Stimulated activated CD4-positive, alpha-beta T cell treated with anti-CD3 and anti-CD28 coated beads, Interleukin-12 subunit alpha, Interleukin-12 subunit beta, amount 100 ng/mL, for 48 hours (primary cell): ENCODE measurements at regions not wholly inside any gene's neighbourhood (a gene's known extent, or its start where the extent isn't known, plus 50 kb on each side); places are given as distances from the start of the nearest gene placed in this dataset.

Experiments used
- DNase-seq, 3 donors: peaks; one replicate each; pipeline ENCODE4 v3.0.0-alpha.2; 2020; ENCODE audit warnings: low read depth in 2 of 3, low spot score in 1 of 3

GRCh38 chr4:149135062-149135461, 680.6 kb downstream of the IQCM start:
- no peak for DNase-seq

GRCh38 chr4:149121023-149121404, 678.8 kb upstream of the NR3C2 start:
- no peak for DNase-seq

GRCh38 chr4:149120331-149121022, 678.3 kb upstream of the NR3C2 start:
- DNase-seq = no peak

- DNase-seq = no peak
Observed at GRCh38 chr4:149116806-149117205, 674.6 kb upstream of the NR3C2 start.

GRCh38 chr4:149113804-149114430, 671.7 kb upstream of the NR3C2 start:
- DNase-seq = no peak

- DNase-seq = no peak
Observed at GRCh38 chr4:149112109-149112508, 669.9 kb upstream of the NR3C2 start.

- DNase-seq = no peak
Observed at GRCh38 chr4:149110481-149110880, 668.3 kb upstream of the NR3C2 start.

GRCh38 chr4:149108626-149109025, 666.4 kb upstream of the NR3C2 start:
- no peak for DNase-seq

- no peak for DNase-seq
Observed at GRCh38 chr4:149102765-149103164, 660.6 kb upstream of the NR3C2 start.

- no peak for DNase-seq
Observed at GRCh38 chr4:149101649-149102048, 659.4 kb upstream of the NR3C2 start.

GRCh38 chr4:149095811-149096210, 653.6 kb upstream of the NR3C2 start:
- no peak for DNase-seq

GRCh38 chr4:149095001-149095400, 652.8 kb upstream of the NR3C2 start:
- DNase-seq = no peak

GRCh38 chr4:149084144-149084543, 641.9 kb upstream of the NR3C2 start:
- DNase-seq = no peak

- no peak for DNase-seq
Observed at GRCh38 chr4:149077181-149077580, 635.0 kb upstream of the NR3C2 start.

- DNase-seq = no peak
Observed at GRCh38 chr4:149076401-149076800, 634.2 kb upstream of the NR3C2 start.

- no peak for DNase-seq
Observed at GRCh38 chr4:149072384-149072783, 630.2 kb upstream of the NR3C2 start.

GRCh38 chr4:149065753-149066152, 623.5 kb upstream of the NR3C2 start:
- DNase-seq = no peak

- DNase-seq = no peak
Observed at GRCh38 chr4:149062997-149063396, 620.8 kb upstream of the NR3C2 start.

- DNase-seq = no peak
Observed at GRCh38 chr4:149057594-149057993, 615.4 kb upstream of the NR3C2 start.

- no peak for DNase-seq
Observed at GRCh38 chr4:149056615-149057014, 614.4 kb upstream of the NR3C2 start.

GRCh38 chr4:149055624-149056023, 613.4 kb upstream of the NR3C2 start:
- no peak for DNase-seq

GRCh38 chr4:149050840-149051239, 608.6 kb upstream of the NR3C2 start:
- DNase-seq = no peak
